Limb (tissue), 2 donors: ENCODE measurements at regions not wholly inside any gene's neighbourhood (a gene's known extent, or its start where the extent isn't known, plus 50 kb on each side); places are given as distances from the start of the nearest gene placed in this dataset.
A peak's percentile ranks its signal among the peaks of the same experiment; 100 is the strongest.
"Not testable (repeated sequence)": the region's sequence is repeated elsewhere in the genome, so short reads cannot be mapped to it uniquely, and the experiment has no call there.

Experiments used
- DNase-seq, 2 donors: peaks; one replicate each; pipeline ENCODE4 v3.0.0-alpha.2; 2016; ENCODE audit errors: extremely low spot score in 2 of 2

DNA sequence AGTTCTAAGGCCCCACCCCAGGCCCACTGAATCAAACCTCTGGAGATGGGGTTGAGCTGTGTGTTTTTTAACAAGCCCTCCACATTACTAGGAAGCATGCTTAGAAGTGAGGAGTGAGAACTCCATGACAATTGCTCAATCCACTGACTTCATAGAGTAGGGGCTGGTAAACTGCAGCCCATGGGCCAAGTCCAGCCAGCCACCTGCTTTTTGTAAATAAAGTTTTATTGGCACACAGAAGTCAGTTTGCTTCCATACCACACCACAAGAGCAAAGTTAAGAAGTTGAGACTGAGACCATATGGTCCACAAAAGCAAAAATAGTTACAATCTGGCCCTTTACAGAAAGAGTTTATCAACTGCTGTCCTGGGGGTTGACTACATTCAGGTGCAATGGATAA, 309.2 kb downstream of the SETD4 start:
- DNase-seq, result no peak

GRCh38 chr21:35749904-35750303, 310.4 kb downstream of the SETD4 start:
- DNase-seq, result no peak

DNA sequence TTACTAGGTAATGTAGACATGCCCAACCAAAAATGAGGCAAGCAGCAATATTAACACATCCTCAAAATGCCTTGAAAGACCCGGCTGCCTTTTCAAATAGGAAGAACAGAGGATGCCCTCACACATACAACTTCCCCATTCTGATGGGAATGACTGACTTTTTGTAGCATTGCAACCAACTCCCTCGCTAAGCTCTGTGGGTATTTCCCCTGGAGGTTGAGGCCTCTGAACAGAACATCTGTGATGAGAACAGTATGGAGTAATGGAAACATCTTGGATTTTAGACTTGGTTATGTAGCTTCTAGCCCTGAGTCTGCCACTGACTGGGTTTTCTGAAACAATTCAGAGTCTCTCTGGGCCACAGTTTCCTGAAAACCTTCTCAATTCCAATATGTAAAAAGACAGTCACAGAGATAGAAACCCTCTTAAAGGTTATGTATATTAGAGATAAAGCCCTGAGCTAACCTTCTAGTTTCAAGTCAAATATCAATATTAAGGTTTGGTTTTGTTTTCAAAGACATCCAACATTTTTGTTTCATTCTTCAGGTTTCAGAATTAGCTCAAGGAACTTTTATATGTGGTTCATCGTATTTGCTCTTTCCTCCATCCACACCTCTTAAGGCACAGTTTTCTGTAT, 311.5 kb downstream of the SETD4 start:
- DNase-seq, result peak in 1 of 2 donors; percentile 5

DNA sequence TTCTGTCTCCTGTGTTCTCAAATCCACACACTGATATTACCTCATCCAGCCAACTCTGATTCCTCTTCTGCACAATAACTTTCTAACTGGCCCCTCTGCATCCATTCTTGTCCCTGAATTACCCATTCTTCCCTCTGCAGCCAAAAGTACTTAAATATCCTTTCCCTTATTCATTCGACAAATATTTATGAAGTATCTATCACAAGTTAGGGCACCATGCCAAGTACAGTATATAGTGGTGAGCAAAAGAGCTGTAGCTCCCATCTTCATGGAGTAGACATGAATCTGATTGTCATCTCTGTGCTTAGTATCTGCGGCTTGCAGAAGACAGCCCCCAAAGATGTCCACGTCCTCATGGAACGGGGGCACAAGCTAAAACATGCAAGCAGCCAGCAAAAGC, 316.8 kb downstream of the SETD4 start:
- no peak for DNase-seq

DNA sequence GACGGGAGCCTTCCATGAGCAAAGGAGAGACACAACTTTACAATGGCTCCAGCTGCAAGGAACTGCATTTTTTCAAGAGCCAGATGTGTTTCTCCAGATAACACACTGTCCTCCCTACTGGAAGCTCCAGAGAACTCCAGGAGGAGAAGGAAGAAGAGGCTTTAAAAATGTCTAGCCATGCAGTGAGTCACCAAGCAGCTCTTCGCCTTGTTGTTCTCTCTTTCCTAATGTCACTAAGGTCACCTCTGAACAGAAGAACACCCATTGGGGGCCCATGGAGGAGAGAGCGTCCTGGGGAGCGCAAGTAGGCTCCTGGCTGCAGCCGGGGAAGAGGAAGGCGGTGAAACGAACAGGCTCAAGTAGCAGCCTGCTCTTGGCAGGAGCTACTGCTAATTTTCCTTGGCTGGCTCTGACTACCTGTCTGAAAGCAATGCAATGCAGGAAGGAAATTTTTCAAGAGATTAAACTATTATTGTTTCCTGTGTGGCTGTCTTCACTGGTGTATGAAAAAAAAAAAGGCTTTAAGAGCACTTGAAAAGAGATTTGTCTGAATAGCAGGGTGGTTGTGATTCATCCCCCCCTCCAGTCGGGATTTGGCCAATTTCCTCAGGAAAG, 321.9 kb downstream of the SETD4 start:
- peak; percentile 43 to 54 for DNase-seq

DNA sequence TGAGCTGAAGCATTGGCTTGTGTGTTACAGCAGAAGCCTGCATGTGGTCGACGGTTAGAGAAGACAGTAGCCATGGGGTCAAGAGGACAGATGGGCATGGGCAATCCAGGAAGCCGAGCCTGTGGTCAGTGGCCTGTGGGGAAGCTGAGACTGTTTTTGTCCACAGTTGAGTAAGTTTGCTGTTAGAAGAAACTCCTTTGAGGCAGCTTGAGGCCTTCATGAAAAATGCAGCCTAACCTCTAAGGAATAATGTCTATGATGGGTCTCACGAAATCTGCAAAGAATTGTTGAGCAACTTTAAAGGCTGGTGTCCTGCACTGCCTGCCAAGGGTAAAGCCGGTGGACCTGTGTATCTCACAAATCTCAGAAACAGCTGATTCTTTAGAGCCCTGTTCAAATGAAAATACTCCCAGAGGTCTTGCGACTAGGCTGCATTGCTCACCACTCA, 322.4 kb downstream of the SETD4 start:
- no peak for DNase-seq

GRCh38 chr21:35737449-35737848, 322.9 kb downstream of the SETD4 start:
- DNase-seq, result no peak

DNA sequence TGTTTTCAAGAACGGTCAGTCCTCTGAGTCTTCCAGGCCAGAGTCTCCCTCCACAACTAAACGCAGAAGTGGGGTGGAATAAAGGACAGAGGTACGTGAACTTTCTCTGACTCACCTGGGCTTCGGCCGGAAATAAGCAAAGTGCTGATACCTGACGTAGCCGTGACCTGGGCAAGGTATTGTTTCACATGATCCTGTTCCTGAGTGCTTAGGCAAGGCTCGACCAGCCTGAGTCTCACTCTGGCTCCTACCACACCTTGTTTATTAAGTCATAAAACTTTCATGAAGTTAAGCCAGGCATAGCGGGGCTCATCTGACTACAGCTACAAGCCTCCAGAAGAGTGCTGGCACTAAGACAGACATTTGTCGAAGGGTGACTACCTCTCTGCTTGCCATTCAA, 327.5 kb downstream of the SETD4 start:
- no peak for DNase-seq

DNA sequence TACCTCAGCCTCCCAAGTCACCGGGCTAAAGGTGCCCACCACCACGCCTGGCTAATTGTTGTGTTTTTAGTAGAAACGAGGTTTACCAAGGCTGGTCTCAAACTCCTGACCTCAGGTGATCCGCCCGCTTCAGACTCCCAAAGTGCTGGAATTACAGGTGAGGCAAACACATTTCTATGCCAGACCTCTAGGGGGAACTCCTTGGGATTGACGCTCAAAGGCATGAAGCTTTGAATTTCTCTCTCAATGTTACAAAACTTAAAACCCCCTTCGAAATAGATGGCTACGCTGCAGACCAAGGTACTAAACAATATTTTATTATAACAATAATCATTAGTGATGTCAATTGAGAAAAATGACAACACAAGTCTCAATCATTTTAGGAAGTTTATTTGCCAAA, 330.0 kb downstream of the SETD4 start:
- DNase-seq, result no peak

DNA sequence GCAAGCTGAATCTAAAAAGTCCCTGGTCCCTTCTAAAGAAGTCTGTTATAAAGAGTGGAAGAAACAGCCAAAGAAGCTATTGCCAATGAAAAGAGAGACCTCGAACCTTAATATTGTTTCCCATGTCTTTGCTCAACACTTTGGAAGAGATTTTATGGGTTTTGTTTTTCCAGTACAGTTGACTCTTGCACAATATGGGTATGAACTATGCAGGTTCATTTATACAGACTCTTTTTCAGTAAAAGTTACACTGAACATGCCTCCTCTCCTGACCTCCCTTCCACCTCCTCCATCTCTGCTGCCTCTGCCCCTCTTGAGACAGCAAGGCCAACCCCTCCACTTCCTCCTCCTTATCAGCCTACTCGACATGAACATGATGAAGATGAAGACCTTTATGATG, 332.5 kb downstream of the SETD4 start:
- no peak for DNase-seq

GRCh38 chr21:35724156-35724555, 336.2 kb downstream of the SETD4 start:
- no peak for DNase-seq

GRCh38 chr21:35721701-35722100, 338.6 kb downstream of the SETD4 start:
- no peak for DNase-seq

DNA sequence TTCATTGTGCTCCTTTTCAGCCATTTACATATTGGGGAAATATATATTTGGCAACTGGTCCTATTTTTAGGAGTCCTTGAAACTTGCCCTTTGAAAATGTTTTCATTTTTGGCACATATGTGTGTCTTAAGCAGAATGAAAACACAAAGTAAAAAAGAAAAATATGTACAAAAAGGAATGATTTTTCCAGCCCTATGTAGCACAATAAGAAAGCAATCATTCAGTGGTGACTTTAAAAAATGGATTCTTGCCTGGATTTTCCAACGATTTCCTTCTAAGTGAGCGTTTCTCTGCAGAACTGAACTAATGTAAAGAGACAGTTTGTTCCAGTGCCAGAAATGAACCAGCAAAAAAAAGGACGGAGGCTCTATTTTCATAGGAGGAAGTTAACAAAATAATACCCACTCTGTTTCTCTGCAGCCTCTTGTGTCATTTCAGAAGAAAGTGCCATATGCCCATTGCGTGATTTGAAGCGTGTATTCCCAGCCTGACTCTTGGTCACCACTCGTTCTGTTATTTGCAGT, 340.1 kb downstream of the SETD4 start:
- DNase-seq, result peak in 1 of 2 donors; percentile 55

- DNase-seq, result no peak
These were observed 341.2 kb downstream of the SETD4 start for GRCh38 chr21:35719080-35719479.

- DNase-seq, result no peak
These were observed 343.3 kb downstream of the SETD4 start for GRCh38 chr21:35716876-35717565.

GRCh38 chr21:35713914-35714313, 346.4 kb downstream of the SETD4 start:
- no peak for DNase-seq

DNA sequence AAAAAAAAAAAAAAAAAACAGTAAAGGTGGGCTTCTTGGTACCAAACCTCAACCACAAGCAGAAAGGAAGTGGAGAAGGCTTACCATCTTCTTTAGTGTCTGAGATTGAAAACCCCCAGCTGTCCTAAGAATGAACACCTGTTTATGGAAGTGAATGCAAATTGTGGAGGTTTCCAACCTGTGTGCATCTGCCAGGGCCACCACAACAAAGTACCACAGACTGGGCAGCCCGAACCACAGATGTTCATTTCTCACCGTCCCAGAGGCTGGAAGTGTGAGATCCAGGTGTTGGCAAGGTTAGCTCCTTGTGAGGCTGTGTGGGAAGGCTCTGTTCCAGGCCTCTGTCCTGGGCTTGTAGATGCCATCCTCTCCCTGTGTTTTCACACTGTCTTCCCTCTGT, 348.7 kb downstream of the SETD4 start:
- DNase-seq, result no peak

GRCh38 chr21:35711213-35711612, 349.1 kb downstream of the SETD4 start:
- DNase-seq, result no peak

DNA sequence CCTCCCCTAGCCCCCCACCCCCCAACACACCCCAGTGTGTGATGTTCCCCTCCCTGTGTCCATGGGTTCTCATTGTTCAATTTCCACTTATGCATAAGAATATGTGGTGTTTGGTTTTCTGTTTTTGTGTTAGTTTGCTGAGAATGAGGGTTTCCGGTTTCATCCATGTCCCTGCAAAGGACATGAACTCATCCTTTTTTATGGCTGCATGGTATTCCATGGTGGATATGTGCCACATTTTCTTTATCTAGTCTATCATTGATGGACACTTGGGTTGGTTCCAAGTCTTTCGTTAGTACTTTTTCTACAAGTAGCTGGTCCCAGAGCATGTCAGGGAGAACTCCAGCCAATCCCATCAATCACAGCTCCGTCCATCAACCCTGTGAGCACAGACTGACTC, 350.3 kb downstream of the SETD4 start:
- not testable (repeated sequence) for DNase-seq

DNA sequence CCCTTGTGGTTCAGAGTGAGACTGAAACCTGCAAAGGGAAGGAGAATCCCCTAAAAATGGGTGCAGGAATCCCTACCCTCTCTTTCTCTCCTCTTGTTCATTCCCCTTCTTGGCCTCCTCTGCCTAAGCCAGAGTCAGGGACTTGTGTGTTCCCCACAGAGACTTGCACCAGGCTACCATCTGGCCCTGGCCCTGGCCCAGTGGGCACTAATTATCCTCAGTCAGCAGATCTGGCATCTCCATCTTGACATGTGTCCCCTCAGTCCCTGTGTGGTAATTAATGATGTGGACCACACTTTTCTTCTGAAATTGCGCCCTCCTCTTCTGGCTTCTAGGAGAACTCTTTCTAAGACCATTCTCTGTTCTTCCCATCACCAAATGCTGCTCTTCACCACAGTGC, 354.4 kb downstream of the SETD4 start:
- DNase-seq, result no peak

- DNase-seq, result no peak
These were observed 355.0 kb downstream of the SETD4 start for GRCh38 chr21:35705237-35705887.

DNA sequence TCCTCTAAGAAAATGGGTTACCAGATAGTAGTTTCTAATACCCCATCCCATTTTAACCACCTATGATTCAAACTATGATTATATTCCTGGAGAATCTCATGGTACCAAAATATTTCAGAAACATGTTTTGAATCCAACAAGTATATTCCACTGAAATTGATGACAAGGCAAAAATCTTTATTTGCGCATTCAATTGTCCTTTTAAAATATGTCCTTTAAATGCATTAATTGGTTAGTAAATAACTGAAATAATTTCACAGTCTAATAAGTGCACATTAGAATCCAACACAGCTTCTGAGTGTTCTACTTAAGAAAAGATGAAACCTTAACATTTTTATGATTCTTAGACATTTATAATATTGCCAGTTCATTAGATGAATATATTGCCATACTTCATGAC, 356.6 kb downstream of the SETD4 start:
- DNase-seq, result no peak
